HS-27A (cell line): ENCODE measurements at regions not wholly inside any gene's neighbourhood (a gene's known extent, or its start where the extent isn't known, plus 50 kb on each side); places are given as distances from the start of the nearest gene placed in this dataset.
"Not testable (repeated sequence)": the region's sequence is repeated elsewhere in the genome, so short reads cannot be mapped to it uniquely, and the experiment has no call there.

Experiments used
- DNase-seq: peaks from one replicate; pipeline ENCODE4 v3.0.0-alpha.2; 2012; ENCODE audit warnings: low read depth, missing footprints

- DNase-seq, result no peak
Observed at GRCh38 chr13:38415233-38415632, 65.6 kb downstream of the UFM1 start.

DNA sequence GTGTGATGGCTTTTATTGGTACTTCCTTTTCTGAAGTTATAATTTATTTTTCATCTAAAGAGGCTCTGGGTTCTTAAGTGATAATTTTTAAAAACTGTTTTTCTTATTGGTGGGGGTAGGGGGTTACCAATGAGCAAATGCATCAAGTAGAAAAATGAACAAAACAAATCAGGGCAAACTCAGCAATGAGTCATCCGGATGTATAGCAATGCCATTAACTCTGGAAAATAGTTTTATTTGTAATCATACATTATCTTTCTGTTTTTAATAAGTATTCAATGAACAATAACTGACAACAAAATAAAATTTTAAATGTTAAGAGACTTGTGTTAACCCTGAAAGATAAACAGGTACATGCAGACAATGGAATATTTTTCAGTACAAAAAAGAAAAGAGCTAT is 67.6 kb downstream of the UFM1 start:
- DNase-seq, result no peak

DNA sequence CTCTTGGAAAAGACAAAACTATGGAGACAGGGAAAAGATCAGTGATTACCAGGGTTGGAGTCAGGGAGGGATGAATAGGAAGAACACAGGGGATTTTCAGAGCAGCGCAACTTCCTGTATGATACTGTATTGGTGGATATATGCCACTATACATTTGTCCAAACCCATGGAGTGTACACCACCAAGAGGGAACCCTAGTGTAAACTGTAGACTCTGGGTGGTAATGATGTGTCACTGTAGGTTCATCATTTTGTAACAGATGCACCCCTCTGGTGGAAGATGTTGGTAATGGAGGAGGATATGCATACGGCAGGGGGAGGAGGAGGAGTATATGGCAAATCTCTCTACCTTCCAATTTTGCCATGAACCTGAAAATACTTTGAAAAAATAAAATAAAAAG is 68.1 kb downstream of the UFM1 start:
- DNase-seq, result no peak

GRCh38 chr13:38418286-38418685 is 68.6 kb downstream of the UFM1 start:
- no peak for DNase-seq

DNA sequence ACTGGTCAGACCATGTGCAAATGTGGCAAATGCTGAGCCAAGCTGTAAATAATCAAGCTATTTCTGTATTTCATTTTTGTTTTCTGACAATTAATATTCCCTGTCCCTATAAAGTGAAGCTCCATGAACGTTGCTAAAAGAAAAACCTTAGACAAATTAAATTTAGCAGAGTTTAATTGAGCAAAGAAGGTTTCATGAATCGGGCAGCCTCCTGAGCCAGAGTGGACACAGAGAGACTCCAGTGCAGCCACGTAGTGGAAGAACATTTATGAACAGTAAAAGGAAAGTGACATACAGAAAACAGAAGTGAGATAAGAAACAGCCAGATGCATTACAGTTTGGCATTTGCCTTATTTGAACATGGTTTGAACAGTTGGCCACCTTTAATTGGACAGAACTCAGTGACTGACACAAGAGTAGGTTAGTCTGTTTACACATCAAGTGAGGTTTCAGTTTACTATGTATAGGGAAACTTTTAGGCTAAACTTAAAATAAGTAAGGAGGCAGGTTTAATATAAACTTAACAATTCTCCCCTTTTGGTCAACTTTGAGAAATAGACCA is 69.7 kb downstream of the UFM1 start:
- no peak for DNase-seq

- no peak for DNase-seq
Observed at GRCh38 chr13:38421590-38422560, 72.2 kb downstream of the UFM1 start.

DNA sequence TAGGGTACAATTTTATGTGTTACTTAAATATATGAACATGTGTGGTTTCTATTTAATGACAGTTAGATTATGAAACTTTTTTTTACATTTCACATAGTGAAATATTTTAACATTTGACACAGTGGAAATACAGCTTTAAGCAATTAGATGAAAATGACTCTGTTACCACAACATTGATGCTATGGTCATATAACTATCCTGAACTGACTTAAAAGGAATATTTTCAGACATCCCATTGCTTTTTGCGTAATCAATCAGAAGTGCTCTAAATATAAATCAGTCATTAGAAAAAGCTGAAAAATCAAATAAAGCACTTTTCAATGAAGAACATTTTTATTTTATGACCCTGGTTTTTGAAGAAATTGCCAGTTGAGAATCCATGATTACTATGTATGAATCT is 80.3 kb downstream of the UFM1 start:
- no peak for DNase-seq

GRCh38 chr13:38430796-38431195 is 81.1 kb downstream of the UFM1 start:
- no peak for DNase-seq

- no peak for DNase-seq
Observed at GRCh38 chr13:38440666-38441065, 91.0 kb downstream of the UFM1 start.

- DNase-seq, result no peak
Observed at GRCh38 chr13:38444904-38445303, 95.3 kb downstream of the UFM1 start.

- no peak for DNase-seq
Observed at GRCh38 chr13:38452656-38453055, 103.0 kb downstream of the UFM1 start.

GRCh38 chr13:38462605-38463004 is 113.0 kb downstream of the UFM1 start:
- DNase-seq, result no peak

- DNase-seq, result no peak
Observed at GRCh38 chr13:38463048-38463447, 113.4 kb downstream of the UFM1 start.

DNA sequence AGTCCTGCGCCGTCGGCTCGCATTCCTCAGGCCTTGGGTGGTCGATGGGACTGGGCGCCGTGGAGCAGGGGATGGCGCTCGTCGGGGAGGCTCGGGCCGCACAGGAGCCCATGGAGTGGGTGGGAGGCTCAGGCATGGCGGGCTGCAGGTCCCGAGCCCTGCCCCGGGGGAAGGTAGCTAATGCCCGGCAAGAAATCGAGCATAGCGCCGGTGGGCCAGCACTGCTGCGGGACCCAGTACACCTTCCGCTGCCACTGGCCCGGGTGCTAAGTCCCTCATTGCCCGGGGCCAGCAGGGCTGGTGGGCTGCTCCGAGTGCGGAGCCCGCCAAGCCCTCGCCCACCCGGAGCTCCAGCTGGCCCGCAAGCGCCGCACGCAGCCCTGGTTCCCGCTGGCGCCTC is 122.8 kb downstream of the UFM1 start:
- not testable (repeated sequence) for DNase-seq

DNA sequence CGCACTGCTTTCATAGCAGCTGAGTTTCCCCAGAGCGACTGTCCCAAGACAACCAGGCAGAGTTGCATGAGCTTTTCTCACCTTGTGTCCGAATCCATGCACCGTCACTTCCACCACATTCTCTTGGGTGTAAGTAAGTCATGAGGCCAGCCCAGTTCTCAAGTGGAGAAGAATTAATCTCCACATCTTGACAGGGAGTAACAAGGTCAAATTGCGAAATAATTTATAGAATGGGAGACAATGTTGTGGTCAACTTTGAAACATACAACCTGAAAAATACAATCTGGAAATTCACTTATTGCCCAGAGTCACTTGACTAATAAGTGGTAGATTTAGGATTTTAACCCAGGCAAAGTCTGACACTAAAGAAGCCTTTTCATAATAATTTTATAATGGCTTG is 123.7 kb downstream of the UFM1 start:
- no peak for DNase-seq

DNA sequence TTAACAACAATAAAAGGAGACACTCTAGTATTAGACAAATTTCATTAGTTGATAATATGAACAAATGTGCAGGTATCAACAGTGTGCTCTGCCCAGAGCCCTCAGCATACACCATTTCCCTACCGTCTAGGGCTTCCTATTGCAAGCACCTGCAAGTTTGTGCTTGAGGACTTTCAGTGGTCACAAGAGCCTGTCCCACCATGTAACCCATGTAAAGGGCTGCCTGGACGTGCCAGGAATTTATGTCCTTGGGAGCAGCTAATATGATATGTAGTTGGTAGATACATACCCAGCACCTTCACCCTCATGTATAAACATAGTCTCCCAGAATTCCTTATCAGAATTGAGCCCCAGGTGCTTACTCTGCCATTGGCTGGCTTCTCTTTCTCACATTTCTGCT is 128.0 kb downstream of the UFM1 start:
- DNase-seq, result no peak

DNA sequence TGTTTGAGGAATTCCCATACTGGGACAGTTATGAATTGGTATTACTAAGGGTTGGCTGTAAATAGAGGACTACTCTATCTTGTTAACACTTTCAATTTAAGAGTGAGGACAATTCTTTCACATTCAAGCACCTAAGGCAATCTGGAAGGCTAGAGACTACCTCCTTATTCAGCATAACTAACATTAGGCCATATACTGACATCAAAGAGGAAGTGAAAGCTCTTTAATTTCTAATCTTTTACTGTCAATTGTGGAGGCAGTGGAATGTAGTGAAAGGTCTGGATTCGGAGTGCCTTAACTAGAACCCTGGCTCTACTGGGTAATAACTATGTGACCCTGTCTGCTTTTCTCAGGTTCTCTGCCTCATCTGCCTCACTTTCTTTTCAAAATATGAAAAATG is 134.0 kb downstream of the UFM1 start:
- no peak for DNase-seq

DNA sequence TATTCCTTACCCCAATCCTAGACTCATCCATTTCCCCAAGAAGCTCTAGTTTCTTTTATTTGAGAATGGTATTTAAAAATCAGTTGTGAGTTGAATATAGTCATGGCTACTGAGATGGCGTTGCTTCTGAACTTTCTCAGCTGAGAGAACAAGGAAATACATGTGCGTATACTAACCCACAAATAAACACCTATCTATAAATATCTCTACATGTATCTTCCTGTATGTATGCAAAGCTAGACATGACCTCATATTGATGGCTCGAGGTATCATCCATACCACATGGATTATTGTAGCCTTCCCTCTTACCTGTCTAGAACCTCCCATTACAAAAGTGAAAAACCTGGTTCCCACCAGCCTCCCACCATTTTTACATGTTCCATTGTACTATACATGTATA is 141.0 kb downstream of the UFM1 start:
- no peak for DNase-seq

- no peak for DNase-seq
Observed at GRCh38 chr13:38494445-38494844, 144.8 kb downstream of the UFM1 start.

DNA sequence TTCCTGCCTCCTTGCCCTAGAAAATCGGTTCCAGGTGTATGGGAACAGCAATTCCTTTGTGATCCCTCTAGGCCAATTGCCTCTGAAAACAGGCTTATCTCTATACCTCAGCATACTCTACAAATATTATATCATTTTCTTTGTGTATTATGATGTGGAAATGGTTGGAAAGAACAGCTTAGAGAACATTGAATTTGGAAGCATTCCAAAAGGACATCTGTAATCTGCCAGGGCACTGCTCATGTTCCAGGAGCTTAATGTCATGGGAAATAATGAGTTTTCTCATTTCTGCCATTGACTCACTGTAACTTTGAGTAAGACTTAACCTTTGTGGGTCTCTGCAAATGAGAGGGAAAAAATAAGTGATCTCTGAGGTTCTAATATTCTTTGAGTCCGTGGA is 147.3 kb downstream of the UFM1 start:
- no peak for DNase-seq

DNA sequence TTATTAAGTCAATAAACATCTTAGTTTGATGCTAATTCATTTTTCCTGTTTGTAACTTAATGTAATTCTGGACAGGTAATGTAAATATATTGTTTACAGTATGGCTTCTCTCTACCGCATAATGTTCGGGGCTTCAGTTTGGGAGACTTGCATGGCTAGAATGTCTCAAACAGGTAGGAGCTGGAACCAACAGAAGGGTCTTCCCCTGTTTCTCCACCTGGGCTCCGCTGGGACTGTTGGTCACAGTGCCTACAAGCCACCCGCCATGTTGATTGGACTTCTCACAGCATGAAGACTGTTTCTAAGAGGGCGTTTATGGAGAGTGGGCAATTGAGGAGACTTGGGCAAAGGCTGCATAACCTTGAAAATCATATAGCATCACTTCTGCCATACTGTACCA is 148.6 kb downstream of the UFM1 start:
- no peak for DNase-seq

DNA sequence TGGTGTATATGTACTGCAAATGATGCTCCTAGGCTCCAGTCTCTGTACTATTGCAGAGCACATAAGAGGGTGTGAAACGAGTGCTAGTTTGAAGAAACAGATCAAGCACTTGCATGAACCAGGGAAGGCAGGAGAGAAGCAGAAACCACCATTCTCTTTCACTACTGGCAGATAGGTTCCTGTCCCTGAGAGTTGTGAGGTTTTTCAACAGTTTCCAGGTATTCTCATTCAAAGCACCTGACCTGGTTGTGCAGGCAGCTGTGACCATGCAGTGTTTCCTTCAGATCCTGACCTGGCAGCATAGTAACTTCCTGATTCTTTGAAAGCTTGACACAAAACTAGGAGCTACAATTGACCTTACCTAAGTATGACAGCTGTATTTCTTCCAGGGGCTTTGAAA is 164.9 kb downstream of the UFM1 start:
- DNase-seq, result no peak

DNA sequence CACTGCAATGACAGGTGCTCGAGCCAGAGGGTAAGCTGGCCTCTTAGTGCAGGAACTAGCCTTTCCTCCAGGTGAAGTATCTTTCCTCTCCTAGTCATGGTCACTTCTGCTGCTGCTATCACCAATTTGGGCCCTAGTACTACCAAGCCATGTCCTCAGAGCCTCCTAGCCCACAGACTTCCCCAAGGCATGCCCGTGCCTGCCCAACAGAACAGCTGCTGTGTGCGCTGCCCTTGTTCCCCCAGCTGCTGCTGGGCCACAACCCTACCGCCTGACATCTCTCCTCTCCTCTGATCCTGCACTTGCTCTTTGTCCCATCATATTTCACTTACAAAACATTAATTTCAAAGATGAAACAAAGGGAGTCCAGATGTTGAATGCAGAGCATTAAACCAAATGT is 168.5 kb upstream of the FREM2 start:
- no peak for DNase-seq
